GM21717 (cell line): ENCODE measurements at regions not wholly inside any gene's neighbourhood (a gene's known extent, or its start where the extent isn't known, plus 50 kb on each side); places are given as distances from the start of the nearest gene placed in this dataset.
"Not testable (repeated sequence)": the region's sequence is repeated elsewhere in the genome, so short reads cannot be mapped to it uniquely, and the experiment has no call there.

Experiments
- ATAC-seq: cut with Tn5 transposase; IDR thresholded peaks from one replicate; pipeline ENCODE4 v1.9.1; 2021; ENCODE audit warnings: mild to moderate bottlenecking, moderate library complexity; ENCODE audit not compliant: unreplicated experiment

DNA sequence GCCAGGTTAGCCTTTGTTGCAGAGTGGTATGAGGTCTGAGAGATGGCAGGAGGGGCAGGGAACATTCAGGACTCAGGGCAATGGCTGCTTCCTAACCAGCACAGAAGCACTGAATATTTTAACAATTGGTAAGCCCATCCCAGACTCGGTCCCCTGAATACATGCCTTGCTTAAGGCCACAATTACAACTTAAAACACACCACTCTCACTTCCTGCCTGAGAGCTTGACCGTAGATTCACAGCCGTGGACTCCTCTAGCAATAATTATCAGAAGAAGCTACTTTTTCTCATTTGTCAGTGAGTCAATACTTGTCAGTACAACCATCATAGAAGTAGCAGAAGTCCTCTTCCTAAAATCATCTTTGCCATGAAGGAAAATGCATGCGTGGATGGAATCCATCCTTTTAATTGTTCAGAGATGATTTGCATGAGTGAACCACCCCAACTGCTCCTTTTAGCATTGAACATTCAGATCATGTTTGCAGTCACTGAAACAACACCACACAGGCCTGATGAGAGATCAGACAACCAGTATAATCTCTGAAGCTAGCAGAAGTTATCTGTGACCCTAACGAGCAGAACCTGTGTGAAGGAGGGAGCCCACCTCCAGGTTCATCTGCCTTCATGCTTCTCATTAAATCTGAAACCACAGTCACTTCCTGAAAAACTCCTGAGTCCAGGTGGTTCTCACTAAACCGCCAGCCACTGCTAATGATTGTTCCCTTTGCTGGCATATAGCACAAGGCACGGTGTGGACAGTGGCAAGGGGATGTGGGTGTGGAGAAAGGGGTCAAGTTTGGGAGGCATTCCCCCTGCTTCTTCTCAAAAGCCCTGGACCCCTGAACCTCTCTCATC lies 333.9 kb upstream of the CNR1 start:
- no peak for ATAC-seq

DNA sequence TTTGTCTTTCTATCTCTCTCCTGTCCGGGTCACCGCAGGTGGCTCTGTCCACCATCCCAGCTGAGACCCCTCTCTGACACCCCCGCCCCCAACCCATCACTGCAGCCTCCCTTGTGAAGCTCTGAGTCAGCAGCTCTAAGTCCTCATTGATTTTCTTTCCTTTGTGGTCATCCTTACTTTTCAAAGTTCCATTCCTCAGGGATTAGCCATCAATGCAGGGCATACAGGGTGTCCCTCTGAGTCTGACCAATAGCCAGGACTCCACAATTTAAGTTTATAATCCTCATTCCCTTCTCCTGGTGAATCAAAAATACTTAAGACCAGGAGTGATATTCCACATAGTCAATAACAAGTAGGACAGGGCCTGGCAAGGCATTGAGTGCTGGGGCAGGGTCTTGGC lies 333.3 kb upstream of the CNR1 start:
- no peak for ATAC-seq

DNA sequence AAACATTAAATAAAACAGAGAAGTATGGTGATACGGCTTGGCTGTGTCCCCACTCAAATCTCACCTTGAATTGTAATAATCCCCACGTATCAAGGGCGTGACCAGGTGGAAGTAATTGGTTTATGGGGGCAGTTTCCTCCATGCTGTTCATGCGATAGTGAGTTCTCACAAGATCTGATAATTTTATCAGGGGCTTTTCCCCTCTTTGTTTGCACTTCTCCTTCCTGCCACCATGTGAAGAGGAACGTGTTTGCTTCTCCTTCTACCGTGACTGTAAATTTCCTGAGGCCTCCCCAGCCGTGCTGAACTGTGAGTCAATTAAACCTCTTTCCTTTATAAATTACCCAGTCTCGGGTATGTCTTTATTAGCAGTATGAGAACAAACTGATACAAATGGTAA lies 331.3 kb upstream of the CNR1 start:
- ATAC-seq = not testable (repeated sequence)

DNA sequence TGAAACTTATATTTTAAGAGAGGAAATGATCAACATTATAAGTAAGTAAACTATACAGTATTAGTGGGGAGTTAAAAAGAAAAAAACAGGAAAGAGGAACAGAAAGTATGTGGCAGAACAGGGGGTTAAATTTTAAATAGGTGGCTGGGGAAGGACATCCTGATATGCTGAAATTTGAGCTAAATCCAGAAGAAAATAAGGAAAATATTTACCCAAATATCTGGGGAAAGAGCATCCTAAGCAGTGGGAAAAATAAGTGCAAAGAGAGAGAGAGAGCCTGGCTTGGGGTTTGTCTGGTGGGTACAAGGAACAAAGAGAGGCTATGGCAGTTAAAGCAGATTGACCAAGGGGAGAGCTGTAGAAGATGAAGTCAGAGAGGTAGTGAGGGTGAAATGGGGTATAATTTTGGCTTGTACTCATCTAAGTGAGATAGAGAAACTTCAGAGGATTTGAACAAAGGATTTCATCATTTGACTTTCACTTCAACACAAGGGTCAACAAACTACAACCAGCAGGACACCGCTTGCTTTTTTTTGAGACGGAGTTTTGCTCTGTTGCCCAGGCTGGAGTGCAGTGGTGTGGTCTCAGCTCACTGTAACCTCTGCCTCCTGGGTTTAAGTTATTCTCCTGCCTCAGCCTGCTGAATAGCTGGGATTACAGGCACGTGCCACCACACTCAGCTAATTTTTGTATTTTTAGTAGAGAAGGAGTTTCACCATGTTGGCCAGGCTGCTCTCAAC lies 328.4 kb upstream of the CNR1 start:
- peak; percentile 64 for ATAC-seq

DNA sequence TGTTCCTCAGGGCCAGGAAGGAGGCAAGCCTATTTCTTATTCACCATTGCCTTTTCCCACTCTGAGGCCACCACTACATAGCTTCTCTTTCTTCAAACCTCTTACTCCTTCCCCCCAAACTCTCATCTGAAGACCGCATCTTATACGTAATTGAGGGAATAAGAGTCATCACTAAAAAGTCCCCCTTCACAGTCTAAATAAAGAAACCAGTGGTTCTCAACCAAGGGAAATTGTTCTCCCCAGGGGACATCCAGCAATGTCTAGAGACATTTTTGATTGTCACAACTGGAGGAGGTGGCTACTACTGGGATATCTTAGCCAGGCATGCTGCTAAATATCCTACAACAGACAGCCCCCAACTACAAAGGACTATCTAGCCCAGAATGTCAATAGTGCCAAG lies 327.6 kb upstream of the CNR1 start:
- peak; percentile 44 for ATAC-seq

DNA sequence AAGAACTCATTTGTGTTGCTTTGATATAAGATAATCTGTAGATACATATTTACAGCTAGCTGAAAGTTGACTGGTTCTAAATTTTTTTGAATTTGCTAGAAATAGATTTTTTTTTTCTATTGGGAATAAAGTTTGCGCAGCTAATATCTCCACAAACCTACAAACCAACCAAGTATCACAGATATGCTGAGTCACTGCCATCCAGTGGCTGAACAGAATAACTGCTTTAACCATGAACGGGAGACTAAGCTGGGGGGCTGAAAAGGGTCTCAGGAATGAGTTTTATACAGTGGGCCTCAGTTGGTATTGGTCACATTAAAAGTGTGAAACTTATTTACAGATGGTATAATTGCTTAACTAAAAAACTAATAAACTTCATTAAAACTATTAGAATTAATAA lies 326.7 kb upstream of the CNR1 start:
- no peak for ATAC-seq

DNA sequence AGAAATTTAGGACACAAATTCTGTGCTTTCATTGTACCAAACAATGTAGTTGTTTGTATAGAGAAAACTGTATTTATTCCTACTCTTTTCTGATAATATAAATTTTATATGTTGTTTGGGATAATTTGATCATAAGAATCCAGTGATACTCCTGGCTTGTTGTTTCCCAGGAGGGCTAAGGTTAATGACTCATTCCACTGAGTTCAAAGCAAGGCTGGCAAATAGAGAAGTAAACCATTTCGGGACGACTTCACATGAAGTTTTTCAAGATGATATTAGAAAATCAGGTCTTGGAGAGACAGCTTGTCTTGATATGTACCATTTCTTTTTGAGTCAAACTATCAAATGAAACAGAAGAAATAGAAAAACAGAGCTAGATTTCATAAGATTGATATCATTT lies 326.1 kb upstream of the CNR1 start:
- ATAC-seq = no peak

DNA sequence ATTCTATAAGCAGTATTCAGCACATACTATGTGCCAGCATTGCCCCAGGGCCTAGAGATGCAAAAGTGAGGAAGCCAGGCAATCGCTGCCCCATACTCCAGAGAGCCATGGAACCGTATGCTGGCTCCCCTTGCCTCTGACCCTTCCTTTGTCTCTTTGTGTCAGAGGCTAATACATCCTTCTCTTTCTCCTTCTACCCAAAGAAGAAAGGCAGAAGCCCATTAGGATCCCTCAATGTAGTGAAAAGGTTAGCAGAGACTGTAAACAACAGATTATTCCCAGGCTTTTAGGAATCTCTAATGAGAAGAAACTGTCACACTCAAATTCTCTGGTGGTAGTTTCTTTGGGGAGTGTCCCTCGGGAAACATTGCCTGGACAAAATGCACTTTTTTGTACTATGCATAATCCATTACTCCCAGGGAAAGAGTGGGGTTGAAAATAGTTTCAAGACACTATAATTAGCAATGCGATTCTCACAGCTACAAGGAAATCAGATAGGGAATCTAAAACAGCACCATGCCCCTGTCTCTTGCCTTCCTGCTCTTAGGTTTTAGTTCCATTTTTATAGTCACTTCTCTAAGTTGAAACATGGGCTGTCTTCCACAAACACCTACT lies 325.2 kb upstream of the CNR1 start:
- ATAC-seq = no peak

DNA sequence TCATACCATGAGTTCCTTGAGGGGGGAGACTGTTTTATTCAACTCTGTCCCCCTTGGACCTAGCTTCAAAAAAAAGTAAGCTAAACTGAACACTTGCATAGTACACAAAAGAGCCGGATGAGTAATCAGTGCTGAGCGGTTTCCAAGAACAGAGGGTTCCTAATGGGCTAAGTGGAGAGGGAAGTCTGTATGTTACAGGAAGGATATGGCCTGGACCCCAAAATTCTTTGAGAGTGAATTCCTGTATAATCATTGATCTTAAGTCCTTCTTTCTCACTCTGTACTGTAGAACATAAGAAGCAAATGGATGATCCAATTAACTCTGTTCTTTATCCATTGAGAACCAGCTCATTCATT lies 324.7 kb upstream of the CNR1 start:
- no peak for ATAC-seq

DNA sequence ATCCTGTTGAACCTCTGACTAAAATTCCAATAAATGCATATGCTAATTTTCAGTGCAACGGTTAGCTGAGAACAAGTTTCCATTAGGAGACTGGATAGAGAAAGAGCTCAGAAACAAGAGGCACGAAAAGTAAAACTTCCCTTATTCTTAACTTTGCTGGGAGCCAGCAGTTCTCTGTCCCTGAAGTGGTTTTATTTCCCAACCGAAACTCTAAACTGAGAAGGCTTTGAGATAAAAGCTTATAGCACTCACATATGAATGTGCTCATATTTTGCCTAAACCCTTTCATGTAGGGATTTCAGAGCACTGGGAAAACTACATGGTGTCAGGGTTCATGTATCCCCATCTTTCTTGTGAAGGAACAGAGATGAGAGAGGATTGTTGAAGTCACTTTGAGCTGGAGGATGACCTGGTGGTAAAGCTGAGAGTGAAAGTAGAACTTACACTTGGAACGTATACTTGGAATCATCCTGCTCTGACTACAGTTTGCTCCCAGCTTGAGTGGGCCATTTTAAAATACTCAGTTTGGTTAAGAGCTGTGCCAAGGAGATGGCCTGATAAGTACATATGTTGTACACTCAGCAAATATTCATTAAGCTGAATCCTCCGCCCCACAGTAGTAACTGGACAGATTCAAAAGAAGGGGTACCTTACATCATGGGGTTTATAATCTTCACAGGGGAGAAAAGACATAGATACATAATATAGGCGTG lies 324.2 kb upstream of the CNR1 start:
- ATAC-seq = no peak

DNA sequence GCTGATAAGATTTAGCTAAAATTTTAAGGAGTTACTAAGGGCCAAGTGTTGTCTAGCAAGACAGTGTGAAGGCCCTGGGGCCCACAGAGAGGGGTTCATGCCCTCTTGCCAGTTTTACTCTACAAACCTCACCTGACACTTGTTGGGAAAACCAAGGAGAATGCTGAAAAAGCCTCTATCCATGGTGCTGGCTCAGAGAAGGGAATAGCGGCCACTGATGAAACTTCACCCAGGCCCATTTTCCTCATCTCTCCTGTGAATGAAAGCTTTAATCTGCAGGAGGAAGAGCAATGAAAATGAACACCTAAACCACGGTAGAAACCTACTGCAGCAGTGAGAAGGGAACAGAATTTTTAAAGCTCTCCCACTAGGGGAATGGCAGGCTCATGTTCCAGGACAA lies 317.3 kb upstream of the CNR1 start:
- no peak for ATAC-seq

DNA sequence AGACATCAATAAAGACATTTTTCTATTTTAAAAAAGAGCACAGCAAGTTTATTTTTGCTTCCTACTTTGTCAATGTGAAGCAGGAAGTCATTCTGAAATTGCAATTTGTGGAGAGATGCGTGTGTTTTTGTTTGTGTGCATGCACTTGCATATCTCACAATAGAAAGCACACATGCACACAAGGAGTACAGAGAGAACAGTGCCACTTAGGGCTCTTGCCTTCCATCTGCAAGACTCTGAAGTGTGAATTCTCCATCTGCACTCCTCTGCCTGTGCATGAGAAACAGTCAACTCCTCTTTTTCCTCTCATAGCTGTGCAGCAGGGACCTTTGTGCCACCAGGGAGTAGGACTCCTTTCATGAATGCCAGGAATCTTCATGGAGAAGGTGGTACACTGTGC lies 316.3 kb upstream of the CNR1 start:
- no peak for ATAC-seq

DNA sequence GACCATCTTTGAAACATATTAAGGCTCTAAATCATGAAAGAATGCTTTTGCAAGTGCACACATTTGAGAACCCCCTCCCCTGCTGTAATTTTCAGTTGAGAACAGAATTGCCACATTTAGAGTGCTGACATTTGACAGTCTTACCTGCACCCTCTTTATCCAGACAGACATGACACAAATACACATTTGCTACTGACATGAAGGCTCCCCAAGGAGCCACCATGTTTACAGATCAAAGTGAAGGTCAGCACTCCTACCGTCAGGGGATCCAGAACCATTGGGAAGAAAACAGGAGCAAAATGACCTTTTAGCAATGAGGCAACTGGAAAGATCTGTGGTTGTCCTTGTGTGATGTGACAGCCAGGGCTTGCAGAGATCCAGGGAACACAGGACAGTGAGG lies 315.4 kb upstream of the CNR1 start:
- ATAC-seq = no peak

DNA sequence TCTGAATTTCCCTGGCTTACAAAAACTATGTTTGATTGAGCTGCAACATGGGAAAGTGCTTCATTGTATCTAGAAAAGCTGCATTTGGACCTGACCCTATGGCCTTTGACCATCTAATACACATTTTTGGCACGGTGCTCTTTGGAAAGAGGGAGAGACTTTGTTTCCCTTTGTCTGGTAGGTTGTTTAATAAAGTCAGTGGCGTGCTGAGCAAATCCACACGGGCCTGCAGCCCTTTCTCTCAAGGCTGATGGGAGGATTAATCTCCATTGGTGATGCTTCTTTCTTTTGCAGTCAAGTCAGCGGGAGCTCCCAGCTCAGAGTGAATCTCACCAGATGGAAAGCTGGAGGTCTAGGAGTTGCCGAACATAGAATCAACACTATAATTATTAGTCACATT lies 314.7 kb upstream of the CNR1 start:
- no peak for ATAC-seq

DNA sequence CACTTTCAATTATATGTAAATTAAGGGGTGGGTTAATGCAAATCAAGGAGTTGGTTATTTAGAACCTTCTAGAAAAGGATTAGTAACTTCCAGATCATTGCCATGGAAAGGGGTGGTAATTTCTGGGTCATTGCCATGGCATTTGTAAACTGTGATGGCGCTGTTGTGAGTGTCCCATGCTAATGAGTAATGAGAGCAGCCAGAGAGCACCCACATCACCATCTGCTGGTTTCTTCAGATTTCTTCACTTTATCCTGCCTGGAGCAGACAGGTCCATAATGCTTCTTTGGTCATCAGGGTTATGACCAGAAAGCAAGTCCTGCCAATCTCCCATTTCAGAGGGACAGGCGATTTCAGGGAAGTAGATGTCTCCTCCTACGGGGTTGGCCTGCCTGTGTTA lies 311.3 kb upstream of the CNR1 start:
- ATAC-seq = no peak

DNA sequence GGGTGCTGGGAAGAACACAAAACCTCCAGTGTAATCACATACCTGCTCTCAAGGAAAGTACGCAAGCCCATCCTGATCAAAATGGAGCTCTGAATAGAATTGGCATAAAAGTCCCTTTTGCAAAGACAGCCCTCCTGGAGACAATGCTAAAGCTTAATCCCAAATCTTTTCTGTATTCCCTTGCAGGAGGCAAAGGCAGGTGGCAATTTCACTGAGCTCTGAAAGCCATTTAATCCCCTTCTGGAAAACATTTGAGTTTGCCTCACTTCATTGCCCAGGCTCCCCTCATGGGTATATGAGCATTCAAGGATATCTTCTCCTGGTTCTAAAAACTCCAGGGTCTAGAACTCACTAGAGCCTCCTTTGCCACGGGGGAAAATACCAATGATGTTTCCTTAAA lies 310.2 kb upstream of the CNR1 start:
- ATAC-seq = no peak

DNA sequence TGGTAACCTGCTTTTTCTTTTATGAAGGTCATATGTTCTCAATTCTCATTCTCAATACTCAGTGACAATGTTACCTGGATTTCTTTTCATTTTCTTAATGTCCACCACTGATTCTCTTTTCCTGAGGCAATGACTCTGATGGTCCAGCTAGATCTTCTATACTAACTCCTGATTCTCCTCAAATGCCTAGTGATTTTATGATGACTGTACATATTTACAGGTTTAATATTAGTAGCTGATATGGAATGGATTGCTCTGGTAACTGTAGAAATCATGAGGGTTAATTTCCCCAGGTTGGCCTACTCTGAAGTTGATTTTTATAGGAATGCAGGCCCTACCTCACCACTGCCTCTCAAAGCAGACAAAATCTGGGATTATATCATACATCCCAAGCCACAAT lies 308.6 kb upstream of the CNR1 start:
- ATAC-seq = no peak

DNA sequence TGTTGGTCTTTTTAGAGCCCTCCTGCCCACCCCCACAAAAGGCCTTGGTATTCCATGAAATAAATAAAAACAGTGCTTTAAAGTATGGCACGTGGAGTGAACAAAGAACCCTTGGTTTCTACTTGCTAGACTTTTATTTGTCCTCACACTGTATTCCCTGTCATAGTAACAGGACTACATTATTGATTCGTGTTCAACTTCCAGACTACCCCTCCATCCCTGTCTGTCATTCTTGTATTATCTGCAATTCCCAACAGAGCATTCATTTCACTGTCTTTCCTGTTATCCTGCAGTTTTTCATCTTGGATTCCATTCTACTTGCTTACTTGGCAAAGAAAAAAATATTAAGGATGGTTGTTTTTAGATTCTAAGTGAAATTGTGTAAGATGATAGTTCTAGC lies 307.4 kb upstream of the CNR1 start:
- ATAC-seq = no peak

DNA sequence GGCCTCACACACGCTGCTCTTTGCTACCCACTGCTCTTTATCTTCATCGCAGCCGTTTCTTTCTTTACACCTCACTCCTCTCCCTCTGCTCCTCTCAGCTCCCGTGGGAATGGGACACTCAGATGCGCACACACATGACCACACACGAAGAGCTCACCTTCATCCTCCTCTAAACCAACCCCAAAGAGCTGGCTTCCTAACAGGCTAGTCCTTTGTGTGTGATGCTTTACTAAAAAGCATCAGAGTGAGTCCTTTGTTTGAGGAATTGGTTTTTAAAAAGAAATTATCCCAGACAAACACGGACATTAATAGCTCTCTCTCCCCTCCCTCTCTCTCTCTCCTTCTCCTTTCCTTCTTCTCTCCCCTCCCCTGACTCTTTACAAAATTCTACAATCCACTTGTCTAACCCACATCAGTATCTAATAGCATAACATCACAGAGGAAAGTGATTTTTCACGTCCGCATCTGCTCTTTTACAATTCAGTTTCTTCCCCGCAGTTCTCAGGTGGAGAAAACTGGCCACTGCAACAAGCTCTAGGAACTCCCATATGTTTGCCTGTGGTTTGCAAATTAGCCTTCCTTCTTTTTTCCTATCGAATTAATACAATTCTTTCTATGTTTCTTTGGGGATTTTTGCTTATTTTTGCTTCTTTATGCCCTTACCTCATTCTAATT lies 306.8 kb upstream of the CNR1 start:
- ATAC-seq = no peak

DNA sequence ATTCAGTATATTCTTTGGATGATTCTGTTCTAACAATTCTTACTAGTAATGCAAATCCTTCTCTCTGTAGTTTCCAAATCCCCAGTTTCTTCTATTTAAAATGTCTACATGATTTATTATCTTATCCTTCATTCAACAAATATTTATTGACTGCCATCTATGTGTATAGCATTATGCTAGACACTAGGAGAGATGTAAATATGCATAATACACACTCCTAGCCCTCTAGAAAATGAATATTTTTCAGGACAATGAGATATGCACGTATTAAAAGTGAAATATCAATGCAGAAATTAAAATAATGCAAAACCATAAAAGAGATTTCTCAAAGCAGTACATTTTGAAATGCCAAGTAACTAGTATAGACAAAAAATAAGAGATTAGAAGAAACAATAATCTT lies 293.5 kb upstream of the CNR1 start:
- no peak for ATAC-seq

DNA sequence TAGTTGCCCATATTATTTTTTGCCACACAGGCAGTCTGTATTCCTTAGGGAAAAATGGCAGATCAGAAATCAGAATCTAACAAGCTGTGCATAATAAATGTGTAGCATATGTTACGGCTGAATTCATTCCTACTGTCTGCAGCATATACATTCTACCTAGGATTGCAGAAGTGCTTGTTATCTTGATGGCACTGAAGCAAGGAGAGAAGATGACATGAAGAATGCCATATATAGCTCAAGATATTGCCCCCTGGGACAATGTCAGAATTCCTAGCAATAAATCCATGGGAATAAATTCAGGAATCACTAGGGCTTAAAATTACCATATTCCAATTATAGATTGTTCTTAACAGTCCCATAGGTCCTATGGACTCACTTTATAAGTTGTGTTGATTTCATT lies 293.0 kb upstream of the CNR1 start:
- ATAC-seq = no peak
